ENCODE measurements at regions not wholly inside any gene's neighbourhood (a gene's known extent, or its start where the extent isn't known, plus 50 kb on each side); places are given as distances from the start of the nearest gene placed in this dataset.

DNA sequence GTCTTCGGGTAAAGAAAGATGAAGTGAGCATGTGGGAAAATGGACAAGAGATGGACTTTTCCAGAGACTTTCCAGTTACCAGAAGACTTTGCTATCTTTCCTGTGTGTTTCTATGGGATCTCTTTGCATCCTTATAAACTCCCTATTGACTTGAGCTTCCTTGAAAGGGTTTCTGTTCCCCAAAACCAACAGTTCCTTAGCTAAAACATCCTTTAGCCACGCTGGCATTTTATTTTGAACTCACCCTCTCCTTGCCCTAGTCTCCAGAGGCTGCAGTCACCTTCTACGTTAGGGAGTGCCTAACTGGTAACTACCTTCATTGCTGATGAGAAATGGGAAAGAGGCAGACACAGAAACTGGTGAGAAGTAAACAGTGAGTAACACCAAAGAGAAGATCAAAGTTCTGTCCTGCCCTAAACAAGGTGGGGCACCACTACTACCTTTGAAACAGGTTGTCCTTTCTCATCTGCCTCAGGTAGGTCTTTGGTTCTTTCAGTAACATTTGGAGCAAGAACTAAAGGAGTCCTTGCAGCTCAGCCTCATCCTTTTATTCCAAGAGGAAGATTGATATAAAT is 402.9 kb downstream of the ENC1 start:
- TF ChIP-seq, protein P1, sequence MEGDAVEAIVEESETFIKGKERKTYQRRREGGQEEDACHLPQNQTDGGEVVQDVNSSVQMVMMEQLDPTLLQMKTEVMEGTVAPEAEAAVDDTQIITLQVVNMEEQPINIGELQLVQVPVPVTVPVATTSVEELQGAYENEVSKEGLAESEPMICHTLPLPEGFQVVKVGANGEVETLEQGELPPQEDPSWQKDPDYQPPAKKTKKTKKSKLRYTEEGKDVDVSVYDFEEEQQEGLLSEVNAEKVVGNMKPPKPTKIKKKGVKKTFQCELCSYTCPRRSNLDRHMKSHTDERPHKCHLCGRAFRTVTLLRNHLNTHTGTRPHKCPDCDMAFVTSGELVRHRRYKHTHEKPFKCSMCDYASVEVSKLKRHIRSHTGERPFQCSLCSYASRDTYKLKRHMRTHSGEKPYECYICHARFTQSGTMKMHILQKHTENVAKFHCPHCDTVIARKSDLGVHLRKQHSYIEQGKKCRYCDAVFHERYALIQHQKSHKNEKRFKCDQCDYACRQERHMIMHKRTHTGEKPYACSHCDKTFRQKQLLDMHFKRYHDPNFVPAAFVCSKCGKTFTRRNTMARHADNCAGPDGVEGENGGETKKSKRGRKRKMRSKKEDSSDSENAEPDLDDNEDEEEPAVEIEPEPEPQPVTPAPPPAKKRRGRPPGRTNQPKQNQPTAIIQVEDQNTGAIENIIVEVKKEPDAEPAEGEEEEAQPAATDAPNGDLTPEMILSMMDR (IDR thresholded peaks at IDR 0.05; ENCODE audit: partially characterized antibody, unreplicated experiment), result no peak
- peaks cover 2% of the 10 kb centered on the region for H3K4me1 Mint-ChIP-seq (ENCODE audit: low read depth, unreplicated experiment)
- H3K27ac Mint-ChIP-seq (ENCODE audit: unreplicated experiment), result no peak overlapping the region
- H3K36me3 Mint-ChIP-seq (ENCODE audit: unreplicated experiment), result no peaks in the 10 kb centered on the region
- H3K9me3 Mint-ChIP-seq (ENCODE audit: unreplicated experiment), result no peaks in the 10 kb centered on the region
- DNase-seq, result no peak
- no peaks in the 10 kb centered on the region for H3K27me3 Mint-ChIP-seq (ENCODE audit: unreplicated experiment)
- H3K4me3 Mint-ChIP-seq (ENCODE audit: unreplicated experiment), result no peak overlapping the region

DNA sequence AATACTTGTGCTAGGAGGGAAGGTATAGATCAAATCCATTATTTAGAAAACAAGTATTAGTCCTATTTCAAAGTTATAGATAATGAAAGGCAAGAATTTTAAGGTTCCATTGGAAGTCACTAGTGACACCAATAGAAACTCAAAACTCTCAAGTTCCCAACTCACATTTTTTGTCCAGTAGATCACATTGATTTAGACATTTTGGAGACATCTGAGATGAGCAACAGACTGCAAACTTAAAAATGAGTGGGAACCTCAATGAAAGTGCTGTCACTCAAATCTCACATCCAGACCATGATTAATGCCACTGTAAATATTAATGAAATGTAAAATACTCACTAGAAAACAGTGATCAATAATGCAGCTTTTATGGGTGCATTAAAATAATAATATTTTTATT is 405.0 kb downstream of the ENC1 start:
- Mint-ChIP-seq H3K9me3 (ENCODE audit: unreplicated experiment) (no peaks in the 10 kb centered on the region), H3K27ac (ENCODE audit: unreplicated experiment) (no peak overlapping the region), H3K4me1 (ENCODE audit: low read depth, unreplicated experiment) (peaks cover 15% of the 10 kb centered on the region), H3K27me3 (ENCODE audit: unreplicated experiment) (no peaks in the 10 kb centered on the region), H3K36me3 (ENCODE audit: unreplicated experiment) (no peaks in the 10 kb centered on the region), H3K4me3 (ENCODE audit: unreplicated experiment) (no peak overlapping the region)
- TF ChIP-seq, protein P1 (IDR thresholded peaks at IDR 0.05; ENCODE audit: partially characterized antibody, unreplicated experiment), result no peak
- no peak for DNase-seq

DNA sequence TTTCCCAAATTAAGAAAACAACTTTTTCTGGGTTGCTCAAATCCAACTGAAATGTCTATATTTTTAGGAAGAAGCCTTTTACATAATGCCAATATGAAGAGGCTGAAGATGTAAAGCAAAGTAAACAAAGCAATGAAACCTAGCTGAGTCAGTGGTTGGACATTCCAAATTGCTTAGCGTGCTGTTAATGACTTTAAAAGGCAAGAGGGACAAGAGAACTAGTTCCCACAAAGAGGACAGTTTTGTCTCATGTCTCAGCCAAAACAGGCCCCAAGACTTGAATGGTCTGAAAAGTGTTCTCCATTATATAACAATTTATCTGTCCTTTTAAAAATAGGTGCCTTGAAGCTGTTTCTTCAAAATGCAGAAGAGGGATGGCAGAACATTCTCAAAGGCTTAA is 407.0 kb downstream of the ENC1 start:
- DNase-seq, result no peak
- TF ChIP-seq, protein P1 (IDR thresholded peaks at IDR 0.05; ENCODE audit: partially characterized antibody, unreplicated experiment), result no peak
- no peaks in the 10 kb centered on the region for H3K36me3 Mint-ChIP-seq (ENCODE audit: unreplicated experiment)
- no peak overlapping the region for H3K4me3 Mint-ChIP-seq (ENCODE audit: unreplicated experiment)
- H3K4me1 Mint-ChIP-seq (ENCODE audit: low read depth, unreplicated experiment), result peaks cover 15% of the 10 kb centered on the region
- H3K27ac Mint-ChIP-seq (ENCODE audit: unreplicated experiment), result no peak overlapping the region
- no peaks in the 10 kb centered on the region for H3K27me3 Mint-ChIP-seq (ENCODE audit: unreplicated experiment)
- no peaks in the 10 kb centered on the region for H3K9me3 Mint-ChIP-seq (ENCODE audit: unreplicated experiment)

- no peaks in the 10 kb centered on the region for H3K36me3 Mint-ChIP-seq (ENCODE audit: unreplicated experiment)
- no peaks in the 10 kb centered on the region for H3K27me3 Mint-ChIP-seq (ENCODE audit: unreplicated experiment)
- TF ChIP-seq, protein P1 (IDR thresholded peaks at IDR 0.05; ENCODE audit: partially characterized antibody, unreplicated experiment), result no peak
- H3K4me3 Mint-ChIP-seq (ENCODE audit: unreplicated experiment), result no peak overlapping the region
- H3K9me3 Mint-ChIP-seq (ENCODE audit: unreplicated experiment), result no peaks in the 10 kb centered on the region
- peaks cover 15% of the 10 kb centered on the region for H3K4me1 Mint-ChIP-seq (ENCODE audit: low read depth, unreplicated experiment)
- H3K27ac Mint-ChIP-seq (ENCODE audit: unreplicated experiment), result no peak overlapping the region
- DNase-seq, result no peak
These were observed 407.4 kb downstream of the ENC1 start for GRCh38 chr5:74233091-74233490.

DNA sequence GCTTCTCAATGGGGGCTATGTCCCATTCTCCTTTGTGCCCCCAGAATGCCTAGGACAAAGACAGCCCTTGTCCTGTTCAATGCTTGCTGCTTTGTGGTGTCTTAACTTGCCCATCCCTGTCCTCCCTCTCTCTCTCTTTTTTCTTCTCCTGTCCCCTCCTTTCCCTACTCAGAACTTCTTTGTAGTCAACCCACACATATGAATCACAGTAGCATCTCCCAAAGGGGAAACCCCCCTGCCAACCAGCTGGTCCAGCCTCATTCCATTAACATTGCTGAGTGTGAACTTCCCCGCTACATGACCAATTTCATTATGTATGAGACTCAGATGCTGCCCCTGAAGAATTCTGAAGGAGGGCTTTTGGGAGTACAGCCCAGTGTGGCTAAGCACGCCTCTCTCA is 408.3 kb downstream of the ENC1 start:
- Mint-ChIP-seq H3K27ac (ENCODE audit: unreplicated experiment) (no peak overlapping the region), H3K4me3 (ENCODE audit: unreplicated experiment) (no peak overlapping the region), H3K36me3 (ENCODE audit: unreplicated experiment) (no peaks in the 10 kb centered on the region), H3K9me3 (ENCODE audit: unreplicated experiment) (no peaks in the 10 kb centered on the region), H3K27me3 (ENCODE audit: unreplicated experiment) (no peaks in the 10 kb centered on the region), H3K4me1 (ENCODE audit: low read depth, unreplicated experiment) (peaks cover 17% of the 10 kb centered on the region)
- TF ChIP-seq, protein P1 (IDR thresholded peaks at IDR 0.05; ENCODE audit: partially characterized antibody, unreplicated experiment), result no peak
- DNase-seq, result no peak
